Upper lobe of left lung (tissue), 6 donors: ENCODE measurements at regions not wholly inside any gene's neighbourhood (a gene's known extent, or its start where the extent isn't known, plus 50 kb on each side); places are given as distances from the start of the nearest gene placed in this dataset.

Experiments
- ATAC-seq, 2 donors: fragments of 200-7000 bp; cut with Tn5 transposase; one replicate each; pipeline ENCODE4 v1.9.1; 2022; ENCODE audit warnings: mild to moderate bottlenecking in 2 of 2, moderate library complexity in 2 of 2; ENCODE audit not compliant: low FRiP score in 2 of 2
- DNase-seq, 2 donors: peaks; one replicate each; pipeline ENCODE4 v3.0.0-alpha.2; 2019 to 2020
- H3K27ac ChIP-seq, 4 donors: fragments of 200-600 bp; sonication (generic); one replicate each; pipeline ENCODE4 v1.5.1; 2016 to 2019
- H3K27me3 ChIP-seq, 4 donors: fragments of 200-600 bp; sonication (generic); one replicate each; pipeline ENCODE4 v1.5.1; 2017 to 2019
- H3K36me3 ChIP-seq, 4 donors: fragments of 200-600 bp; sonication (generic); one replicate each; pipeline ENCODE4 v1.5.1; 2016 to 2019
- H3K4me1 ChIP-seq, 4 donors: fragments of 200-600 bp; sonication (generic); one replicate each; pipeline ENCODE4 v1.5.1; 2018 to 2019
- H3K4me3 ChIP-seq, 4 donors: fragments of 200-600 bp; sonication (generic); one replicate each; pipeline ENCODE4 v1.5.1; 2017 to 2019; ENCODE audit warnings: mild to moderate bottlenecking in 2 of 4, moderate library complexity in 1 of 4
- H3K9me3 ChIP-seq, 4 donors: fragments of 200-600 bp; sonication (generic); one replicate each; pipeline ENCODE4 v1.5.1; 2018 to 2019
- EP300 ChIP-seq, 4 donors: sonication (generic); formaldehyde crosslinking; IDR thresholded peaks; one replicate each; pipeline ENCODE4 v1.5.1; 2017; ENCODE audit warnings: antibody characterized with exemption in 4 of 4, control low read depth in 2 of 4
- POLR2A ChIP-seq, 4 donors: fragments of 450-650 bp; IDR thresholded peaks; one replicate each; pipeline ENCODE4 v1.5.1; 2016 to 2017; ENCODE audit warnings: antibody characterized with exemption in 4 of 4, mild to moderate bottlenecking in 2 of 4
- POLR2AphosphoS5 ChIP-seq, 2 donors: sonication (generic); formaldehyde crosslinking; IDR thresholded peaks; one replicate each; pipeline ENCODE4 v1.5.1; 2017; ENCODE audit warnings: antibody characterized with exemption in 2 of 2
- WGBS, 2 donors: methylation state at CpG; one replicate each; pipeline ENCODE4 v1.1.5; 2017 to 2018; 5-methylcytosine and 5-hydroxymethylcytosine counted together
- TF ChIP-seq, protein P1 (sequence below), 6 experiments: fragments of 450-650 bp in 4 of 6; fragments of 200-600 bp in 2 of 6; sonication (generic) in 2 of 6; IDR thresholded peaks; one replicate each; pipeline ENCODE4 v1.5.1; 2016 to 2019; ENCODE audit warnings: antibody characterized with exemption in 6 of 6
- donor health status: DM: no; HTN: no; CAD: no; lungs with moderate emphysema.
- donor health status: DM: no; HTN: yes; CAD: no; lungs with severe emphysema.

DNA sequence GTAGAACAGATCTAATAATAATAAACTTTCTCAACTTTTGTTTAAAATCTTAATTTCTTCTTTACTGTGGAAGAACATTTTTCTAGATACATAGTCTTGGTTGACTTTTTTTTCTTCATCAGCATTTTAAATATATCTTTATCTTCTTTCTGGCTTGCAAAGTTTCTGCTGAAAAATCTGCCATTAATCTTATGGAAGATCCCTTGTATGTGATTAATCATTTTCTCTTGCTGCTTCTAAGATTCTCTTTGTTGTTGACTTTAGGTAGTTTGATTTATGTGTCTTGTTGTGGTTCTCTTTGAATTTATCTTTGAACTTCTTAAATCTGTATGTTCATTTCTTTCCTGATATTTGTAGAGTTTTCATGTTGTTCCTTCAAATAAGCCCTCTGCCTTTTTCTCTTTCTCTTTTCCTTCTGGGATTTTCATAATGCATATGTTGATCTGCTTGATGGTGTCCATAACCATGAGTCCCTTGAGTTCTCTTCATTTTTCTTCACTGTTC is 657.6 kb upstream of the CXADR start:
- ATAC-seq, result no peak
- Histone ChIP-seq H3K36me3 (no peaks in the 10 kb centered on the region), H3K9me3 (peaks cover 0 to 2% (median 0%) of the 10 kb centered on the region in 4 donors), H3K27me3 (no peaks in the 10 kb centered on the region), H3K27ac (no peak overlapping the region), H3K4me1 (no peaks in the 10 kb centered on the region), H3K4me3 (no peak overlapping the region)
- TF ChIP-seq EP300 (IDR thresholded peaks at IDR 0.05) (no peak), POLR2A (IDR thresholded peaks at IDR 0.05) (no peak), POLR2AphosphoS5 (IDR thresholded peaks at IDR 0.05) (no peak)
- TF ChIP-seq, protein P1, sequence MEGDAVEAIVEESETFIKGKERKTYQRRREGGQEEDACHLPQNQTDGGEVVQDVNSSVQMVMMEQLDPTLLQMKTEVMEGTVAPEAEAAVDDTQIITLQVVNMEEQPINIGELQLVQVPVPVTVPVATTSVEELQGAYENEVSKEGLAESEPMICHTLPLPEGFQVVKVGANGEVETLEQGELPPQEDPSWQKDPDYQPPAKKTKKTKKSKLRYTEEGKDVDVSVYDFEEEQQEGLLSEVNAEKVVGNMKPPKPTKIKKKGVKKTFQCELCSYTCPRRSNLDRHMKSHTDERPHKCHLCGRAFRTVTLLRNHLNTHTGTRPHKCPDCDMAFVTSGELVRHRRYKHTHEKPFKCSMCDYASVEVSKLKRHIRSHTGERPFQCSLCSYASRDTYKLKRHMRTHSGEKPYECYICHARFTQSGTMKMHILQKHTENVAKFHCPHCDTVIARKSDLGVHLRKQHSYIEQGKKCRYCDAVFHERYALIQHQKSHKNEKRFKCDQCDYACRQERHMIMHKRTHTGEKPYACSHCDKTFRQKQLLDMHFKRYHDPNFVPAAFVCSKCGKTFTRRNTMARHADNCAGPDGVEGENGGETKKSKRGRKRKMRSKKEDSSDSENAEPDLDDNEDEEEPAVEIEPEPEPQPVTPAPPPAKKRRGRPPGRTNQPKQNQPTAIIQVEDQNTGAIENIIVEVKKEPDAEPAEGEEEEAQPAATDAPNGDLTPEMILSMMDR (IDR thresholded peaks at IDR 0.05), result no peak
- DNase-seq, result no peak

DNA sequence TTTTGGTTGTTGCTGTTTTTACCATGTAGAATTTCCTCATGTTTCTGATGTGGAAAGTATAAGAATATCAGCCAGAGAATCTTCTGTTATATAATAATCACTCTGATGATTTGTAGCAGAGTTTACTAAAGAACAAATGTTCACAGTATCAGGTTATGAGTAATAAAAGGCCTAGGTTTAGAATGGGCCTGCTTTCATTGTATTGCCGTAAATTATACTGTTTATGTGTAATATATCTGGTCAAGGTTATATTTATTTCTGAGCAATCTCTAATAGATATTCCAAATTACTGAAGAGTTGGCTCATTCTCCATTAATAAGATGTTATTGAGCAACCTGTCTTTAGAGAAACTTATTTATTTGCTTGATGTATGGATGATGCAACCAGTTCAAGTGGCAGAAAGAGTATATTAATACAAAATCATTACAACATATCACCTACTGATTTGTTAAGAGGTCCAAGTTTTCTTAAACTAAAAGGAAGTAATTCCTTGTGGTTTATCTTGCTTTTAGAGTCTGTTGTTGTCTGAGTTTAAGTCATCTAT is 649.4 kb upstream of the CXADR start:
- Histone ChIP-seq H3K4me1 (no peaks in the 10 kb centered on the region), H3K27me3 (no peaks in the 10 kb centered on the region), H3K4me3 (no peak overlapping the region), H3K9me3 (no peaks in the 10 kb centered on the region), H3K36me3 (no peaks in the 10 kb centered on the region), H3K27ac (no peak overlapping the region)
- WGBS, 2 donors, result 91% methylated on average over 1 of the region's 1 CpG
- ATAC-seq, result no peak
- no peak for TF ChIP-seq POLR2A (IDR thresholded peaks at IDR 0.05)
- no peak for TF ChIP-seq POLR2AphosphoS5 (IDR thresholded peaks at IDR 0.05)
- no peak for TF ChIP-seq EP300 (IDR thresholded peaks at IDR 0.05)
- TF ChIP-seq, protein P1 (IDR thresholded peaks at IDR 0.05), result no peak
- DNase-seq, result no peak

DNA sequence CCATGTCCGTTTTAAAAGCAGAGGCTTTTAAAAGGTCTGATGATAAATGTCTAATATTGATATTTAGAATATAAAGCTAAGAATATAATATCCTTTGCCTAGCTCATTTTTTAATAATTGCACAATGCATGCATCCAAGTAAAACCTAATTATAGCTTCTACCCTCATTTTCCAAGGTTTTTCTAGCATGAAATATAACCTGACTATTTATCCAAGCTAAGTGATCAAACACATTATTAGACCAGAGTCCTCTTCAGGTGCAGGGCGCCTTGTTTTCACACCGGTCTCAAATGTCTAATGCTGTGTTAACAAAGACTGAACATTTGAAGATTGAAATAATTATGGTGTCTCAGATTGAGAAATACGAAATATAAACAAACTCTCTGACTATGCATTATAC is 648.9 kb upstream of the CXADR start:
- no peak for DNase-seq
- no peak overlapping the region for H3K4me3 ChIP-seq
- TF ChIP-seq POLR2A (IDR thresholded peaks at IDR 0.05) (no peak), POLR2AphosphoS5 (IDR thresholded peaks at IDR 0.05) (no peak), EP300 (IDR thresholded peaks at IDR 0.05) (no peak)
- TF ChIP-seq, protein P1 (IDR thresholded peaks at IDR 0.05), result no peak
- WGBS, 2 donors, result 78 to 82% methylated on average over 4 of the region's 4 CpGs
- no peaks in the 10 kb centered on the region for H3K9me3 ChIP-seq
- no peaks in the 10 kb centered on the region for H3K36me3 ChIP-seq
- no peaks in the 10 kb centered on the region for H3K4me1 ChIP-seq
- no peak for ATAC-seq
- H3K27me3 ChIP-seq, result no peaks in the 10 kb centered on the region
- H3K27ac ChIP-seq, result no peak overlapping the region

DNA sequence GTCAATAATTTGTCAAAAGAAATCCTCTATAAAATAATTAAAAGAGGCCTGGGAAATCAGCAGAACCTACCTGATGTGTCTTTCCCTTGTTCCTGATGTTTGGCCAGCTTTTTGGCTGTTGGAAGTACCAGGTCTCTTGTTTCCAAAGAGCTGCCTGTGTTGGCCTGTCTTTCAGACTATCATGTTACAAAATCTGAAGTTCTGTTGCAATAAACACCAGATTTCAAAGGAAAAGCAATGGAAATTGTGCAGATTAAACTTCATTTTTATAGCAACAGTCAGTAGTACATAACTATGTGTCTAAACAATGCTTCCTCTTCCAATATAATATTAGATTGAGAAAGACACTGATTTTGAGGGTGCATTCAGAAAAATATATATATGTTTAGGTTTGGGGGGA is 647.2 kb upstream of the CXADR start:
- Histone ChIP-seq H3K4me3 (no peak overlapping the region), H3K9me3 (no peaks in the 10 kb centered on the region), H3K36me3 (no peaks in the 10 kb centered on the region), H3K27ac (no peak overlapping the region), H3K27me3 (no peaks in the 10 kb centered on the region), H3K4me1 (no peaks in the 10 kb centered on the region)
- TF ChIP-seq, protein P1 (IDR thresholded peaks at IDR 0.05), result no peak
- TF ChIP-seq EP300 (IDR thresholded peaks at IDR 0.05), result no peak
- no peak for TF ChIP-seq POLR2A (IDR thresholded peaks at IDR 0.05)
- no peak for ATAC-seq
- no peak for DNase-seq

DNA sequence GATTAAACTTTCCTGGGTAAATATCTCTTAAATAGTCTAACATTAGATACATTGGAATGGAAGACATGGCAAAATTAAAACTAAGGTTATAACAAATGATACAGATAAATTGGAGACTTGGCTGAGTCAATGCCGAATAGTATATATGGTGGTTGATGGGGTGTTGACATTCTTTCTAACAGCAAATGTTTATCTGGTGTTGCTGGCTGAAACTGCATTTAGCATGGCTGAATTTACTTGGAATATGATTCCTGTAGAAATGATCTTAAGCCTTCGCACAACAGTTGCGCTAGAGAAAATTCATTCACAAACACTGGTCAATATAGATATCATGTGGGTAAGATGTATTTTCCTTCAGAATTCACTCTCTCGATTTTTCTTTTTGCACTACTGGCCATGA is 646.0 kb upstream of the CXADR start:
- TF ChIP-seq POLR2AphosphoS5 (IDR thresholded peaks at IDR 0.05) (no peak), EP300 (IDR thresholded peaks at IDR 0.05) (no peak), POLR2A (IDR thresholded peaks at IDR 0.05) (no peak)
- TF ChIP-seq, protein P1 (IDR thresholded peaks at IDR 0.05), result no peak
- Histone ChIP-seq H3K4me1 (no peaks in the 10 kb centered on the region), H3K9me3 (no peaks in the 10 kb centered on the region), H3K27me3 (no peaks in the 10 kb centered on the region), H3K27ac (no peak overlapping the region), H3K4me3 (no peak overlapping the region), H3K36me3 (no peaks in the 10 kb centered on the region)
- no peak for ATAC-seq
- DNase-seq, result no peak
- WGBS, 2 donors, result 78 to 90% methylated on average over 4 of the region's 4 CpGs
